Skeletal muscle cell (primary cell): ENCODE measurements at regions not wholly inside any gene's neighbourhood (a gene's known extent, or its start where the extent isn't known, plus 50 kb on each side); places are given as distances from the start of the nearest gene placed in this dataset.

ENCODE experiments used
- DNase-seq: peaks from one replicate; pipeline ENCODE4 v3.0.0-alpha.2; 2010; ENCODE audit warnings: low read depth
- H3K4me3 ChIP-seq: 2 replicates; pipeline ENCODE4 v1.5.1; 2011; ENCODE audit warnings: low read depth, mild to moderate bottlenecking, control low read depth, low read length, moderate library complexity

DNA sequence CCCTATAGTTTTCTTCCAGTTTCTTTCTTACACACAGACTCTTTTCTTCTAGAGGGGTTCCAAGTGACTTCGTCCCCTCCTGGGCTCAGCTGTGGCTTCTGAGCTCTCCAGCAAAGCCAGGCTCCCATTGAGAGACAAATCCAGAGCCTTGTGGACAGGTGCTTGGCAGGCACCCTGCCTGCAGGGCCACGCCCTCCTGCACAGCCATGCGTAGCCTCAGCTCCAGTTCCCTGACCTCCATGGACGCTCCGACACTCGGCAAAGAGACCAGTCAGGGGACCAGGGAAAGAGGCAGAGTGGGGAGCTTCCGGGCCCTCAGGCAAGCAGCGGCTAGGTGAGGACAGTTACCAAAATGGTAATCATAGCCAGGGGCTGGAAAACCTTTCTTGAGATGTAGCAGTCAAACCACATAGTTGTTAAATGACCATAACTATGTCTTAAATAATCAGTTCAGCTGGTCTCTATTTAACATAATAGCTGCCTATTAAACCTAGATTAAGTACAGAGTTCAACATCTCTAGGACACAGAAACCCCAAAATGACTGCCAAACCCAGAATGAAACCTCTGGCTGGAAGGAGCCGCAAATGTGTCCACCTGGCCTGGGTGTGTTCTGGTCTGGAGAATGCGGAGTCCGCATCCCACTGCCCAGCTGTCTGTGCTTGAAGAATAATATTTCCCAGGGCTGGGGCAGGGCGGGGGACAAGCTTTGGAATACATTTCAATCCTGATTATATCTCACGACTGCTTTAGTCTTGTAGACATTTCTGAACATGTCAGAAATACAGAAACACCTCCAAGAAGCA is 69.3 kb upstream of the RGMA start:
- no peak for DNase-seq

DNA sequence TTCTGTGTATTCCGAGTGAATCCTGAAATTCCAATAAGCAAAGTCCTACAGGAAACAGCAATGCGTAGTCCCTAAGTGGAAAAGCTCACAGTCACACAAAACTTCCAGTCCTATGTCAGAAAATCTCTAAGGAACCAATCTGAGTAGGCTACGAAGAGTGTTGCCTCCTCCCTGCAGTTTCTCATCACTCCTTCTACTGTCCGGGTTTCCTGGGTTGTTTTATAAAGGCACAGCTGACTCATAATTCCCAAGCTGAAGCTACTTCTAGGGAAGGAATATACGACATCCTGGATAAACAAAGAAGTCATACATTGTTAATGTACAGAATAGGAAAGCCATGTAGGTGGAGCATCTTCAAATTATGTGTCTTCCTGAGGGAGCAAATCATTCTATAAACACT is 65.7 kb upstream of the RGMA start:
- no peak for DNase-seq
- no peak overlapping the region for H3K4me3 ChIP-seq

More for the DNA sequence above, 69.3 kb upstream of the RGMA start:
- H3K4me3 ChIP-seq = no peak overlapping the region

DNA sequence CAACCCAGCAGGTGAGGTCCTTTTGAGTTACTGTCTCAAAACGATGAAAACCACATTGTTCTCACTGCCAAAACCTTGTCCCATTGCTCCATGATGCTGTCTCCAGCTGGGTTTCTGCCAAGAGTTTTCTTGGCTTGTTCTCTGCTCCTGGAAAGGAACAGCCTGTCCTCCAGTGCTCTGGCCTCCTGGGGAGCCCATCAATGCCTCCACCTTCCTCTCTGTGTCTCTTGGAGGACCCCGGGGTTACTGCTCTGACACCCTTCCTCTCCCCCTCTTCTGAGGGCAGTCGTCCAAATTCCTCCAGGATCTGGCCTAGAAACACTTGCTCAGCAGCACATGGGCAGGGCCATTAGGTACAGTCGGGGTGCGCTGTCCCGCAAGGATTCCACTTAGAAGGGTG is 63.9 kb upstream of the RGMA start:
- no peak overlapping the region for H3K4me3 ChIP-seq
- DNase-seq = no peak

DNA sequence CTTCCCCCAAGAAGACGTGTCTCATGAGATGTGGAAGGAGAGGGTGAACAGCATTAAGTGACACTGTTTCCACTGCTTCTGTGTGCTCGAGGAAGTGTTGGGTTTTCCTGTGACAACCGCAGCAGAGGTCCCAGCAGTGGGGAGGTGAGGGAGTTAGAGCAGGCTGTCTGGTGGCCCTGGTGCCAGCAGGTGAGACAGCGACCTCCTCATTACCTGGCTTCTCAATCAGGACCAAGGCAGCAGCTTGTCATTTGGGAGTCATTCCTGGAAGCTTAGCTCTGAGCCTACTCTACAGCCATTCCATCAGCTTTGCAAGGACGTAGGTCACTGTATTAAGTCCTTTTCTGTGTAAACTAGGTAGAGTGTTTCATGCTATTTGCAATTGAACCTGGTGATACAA is 63.3 kb upstream of the RGMA start:
- no peak for DNase-seq

DNA sequence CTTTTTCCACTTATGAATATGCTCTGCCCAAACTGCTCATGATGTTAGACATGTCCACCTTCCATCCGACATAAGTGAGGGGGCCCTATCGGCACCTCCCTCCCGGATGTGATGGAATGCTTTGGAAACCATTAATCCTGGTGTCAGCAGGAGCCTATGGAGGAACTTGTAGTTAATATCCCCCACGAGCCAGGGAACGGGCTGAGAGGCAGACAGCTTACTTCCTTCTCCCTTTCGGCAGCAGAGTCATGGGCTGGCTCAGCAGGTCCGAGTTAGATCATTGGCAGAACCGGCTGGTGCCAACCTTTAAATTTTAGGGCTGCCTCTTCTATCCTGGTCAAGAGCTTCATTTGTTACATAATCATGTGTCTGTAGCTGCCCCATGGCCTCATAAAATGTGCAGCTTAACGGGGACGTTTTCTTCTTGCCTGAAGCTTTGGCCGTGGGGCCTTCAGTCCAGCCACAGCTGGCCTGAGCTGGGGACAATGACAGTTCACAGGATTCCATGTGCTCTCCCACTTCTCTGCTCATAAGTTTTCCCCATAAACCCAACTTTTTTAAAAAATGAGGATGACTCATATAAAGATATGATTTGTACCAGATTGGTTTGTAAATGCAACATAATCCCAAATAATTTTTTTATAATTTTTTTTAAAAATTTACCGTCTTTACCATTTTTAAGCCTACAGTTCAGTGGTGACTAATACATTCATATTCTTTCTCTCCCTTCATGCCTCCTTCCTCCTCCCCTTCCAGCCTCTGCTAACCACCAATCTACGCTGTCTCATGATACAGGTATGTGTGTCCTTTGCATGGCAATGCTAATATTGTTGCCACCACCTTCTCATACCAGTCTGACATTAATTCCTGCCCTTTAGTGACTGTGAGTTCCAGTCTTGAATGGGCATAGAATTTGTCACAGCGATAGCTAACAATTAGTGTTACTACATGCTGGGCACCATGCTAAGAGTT is 62.2 kb upstream of the RGMA start:
- no peak overlapping the region for H3K4me3 ChIP-seq
- DNase-seq = no peak

More for the DNA sequence above, 63.3 kb upstream of the RGMA start:
- H3K4me3 ChIP-seq = no peak overlapping the region

DNA sequence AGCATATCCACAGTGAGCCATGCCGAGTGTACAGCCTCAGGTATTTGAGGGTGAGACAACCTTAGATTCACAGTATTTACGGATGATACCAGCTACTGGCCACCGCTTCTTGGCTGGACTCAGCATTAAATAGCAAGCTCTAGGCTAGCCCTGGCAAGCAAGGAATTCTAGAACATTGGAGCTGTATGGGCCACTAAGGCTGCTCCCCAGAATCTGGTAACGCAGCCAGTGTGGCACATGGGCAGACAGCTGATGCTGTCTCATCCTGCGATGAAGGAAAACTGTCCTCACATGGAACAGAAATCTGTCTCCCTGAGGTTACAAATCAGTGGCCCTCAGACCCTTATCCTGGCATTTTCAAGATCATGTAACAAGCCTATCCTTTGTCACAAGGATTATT is 57.6 kb upstream of the RGMA start:
- no peak for DNase-seq

DNA sequence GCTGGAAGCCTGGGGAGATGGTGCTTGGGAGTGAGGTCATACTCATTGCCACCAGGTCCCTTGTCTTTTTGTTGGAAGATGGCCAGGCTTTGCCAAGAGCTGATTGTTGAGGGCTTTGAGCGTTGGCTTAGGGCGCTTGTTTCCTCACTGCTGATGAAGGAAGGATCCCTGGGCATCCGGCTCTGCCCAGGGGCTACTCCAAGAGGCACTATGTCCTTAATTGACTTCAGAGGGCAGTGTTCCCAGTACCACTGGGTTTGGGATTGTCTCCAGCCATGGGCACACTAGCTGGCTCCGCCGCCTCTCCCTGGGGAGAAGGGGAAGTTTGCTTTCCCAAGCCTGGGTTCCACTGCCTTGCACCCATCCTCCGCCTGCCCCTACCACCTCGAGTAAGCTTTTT is 57.2 kb upstream of the RGMA start:
- H3K4me3 ChIP-seq = no peak overlapping the region
- no peak for DNase-seq

More for the DNA sequence above, 57.6 kb upstream of the RGMA start:
- H3K4me3 ChIP-seq = no peak overlapping the region

DNA sequence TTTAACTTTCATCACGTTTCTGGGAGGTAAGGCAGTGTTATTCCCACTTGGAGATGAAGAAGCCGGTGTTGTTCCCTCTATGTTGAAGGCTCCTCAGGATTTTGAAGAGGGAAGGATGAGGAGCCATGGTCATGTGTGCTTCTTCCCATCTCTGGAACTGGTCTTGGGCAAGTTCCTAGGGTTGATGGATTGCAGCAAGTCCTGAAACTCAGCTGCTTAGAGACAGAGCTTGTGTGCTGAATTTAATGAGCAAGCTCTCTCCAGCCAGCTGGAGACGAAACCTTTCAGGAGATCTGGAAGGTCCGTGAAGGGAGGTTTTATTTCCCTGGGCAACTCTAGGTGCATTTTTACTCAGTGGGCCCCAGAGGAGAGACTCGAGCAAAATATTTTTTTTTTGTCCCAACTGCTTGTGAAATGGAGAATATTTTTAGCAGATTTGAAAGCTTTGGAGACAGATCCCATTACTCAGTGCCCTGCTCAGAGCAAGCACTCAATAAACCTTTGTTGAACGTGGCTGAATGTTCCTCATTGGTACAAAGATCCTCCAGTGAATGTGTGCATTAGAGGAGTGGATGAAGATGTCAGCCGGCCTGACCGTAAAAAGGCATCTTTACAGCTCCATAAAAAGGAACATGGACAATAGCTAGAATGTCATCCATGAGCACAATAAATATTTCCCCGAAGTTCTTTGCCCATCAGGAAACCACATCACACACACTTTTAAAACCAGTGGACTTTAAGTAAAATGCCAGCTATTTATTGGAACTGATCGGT is 55.6 kb upstream of the RGMA start:
- no peak overlapping the region for H3K4me3 ChIP-seq
- DNase-seq = no peak

DNA sequence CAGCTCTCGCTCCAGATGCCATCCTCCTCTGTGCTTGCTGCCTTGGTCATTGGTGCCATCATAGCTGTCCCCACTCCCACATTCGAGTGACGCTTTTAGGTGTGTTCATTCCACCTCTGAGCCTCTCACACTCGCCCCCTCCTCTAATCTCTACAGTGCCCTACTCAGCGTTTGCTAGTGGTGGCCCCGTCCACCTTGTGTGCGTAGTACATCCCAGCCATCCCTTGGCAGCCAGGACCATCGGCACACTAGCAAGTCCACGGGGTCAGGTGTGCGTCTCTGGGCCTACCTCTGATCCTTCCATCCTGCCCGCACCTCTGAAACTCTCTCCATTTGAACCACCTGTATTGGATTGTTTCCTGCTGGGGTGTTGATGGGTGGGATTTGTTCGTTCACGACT is 54.2 kb upstream of the RGMA start:
- no peak overlapping the region for H3K4me3 ChIP-seq
- DNase-seq = no peak

DNA sequence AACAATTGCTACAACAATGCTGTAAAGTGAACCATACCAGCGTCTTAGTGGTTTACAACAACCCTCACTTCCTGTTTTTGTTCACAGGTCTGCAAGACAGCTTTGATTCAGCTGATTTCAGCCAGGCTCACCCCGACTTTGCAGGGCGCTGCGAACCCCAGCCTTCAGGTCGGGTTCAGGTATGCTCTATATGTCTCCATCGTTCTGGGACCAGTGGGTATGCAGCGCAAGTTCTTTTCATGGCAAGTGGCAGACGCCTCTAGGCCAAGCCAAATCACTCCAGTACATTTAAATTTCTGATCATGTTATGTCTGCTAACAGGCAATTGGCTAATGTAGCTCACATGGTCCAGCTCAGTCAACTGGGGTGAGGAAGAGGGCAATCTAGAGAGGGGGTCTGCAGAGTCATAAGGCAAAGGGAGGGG is 52.4 kb upstream of the RGMA start:
- DNase-seq = no peak
- no peak overlapping the region for H3K4me3 ChIP-seq

DNA sequence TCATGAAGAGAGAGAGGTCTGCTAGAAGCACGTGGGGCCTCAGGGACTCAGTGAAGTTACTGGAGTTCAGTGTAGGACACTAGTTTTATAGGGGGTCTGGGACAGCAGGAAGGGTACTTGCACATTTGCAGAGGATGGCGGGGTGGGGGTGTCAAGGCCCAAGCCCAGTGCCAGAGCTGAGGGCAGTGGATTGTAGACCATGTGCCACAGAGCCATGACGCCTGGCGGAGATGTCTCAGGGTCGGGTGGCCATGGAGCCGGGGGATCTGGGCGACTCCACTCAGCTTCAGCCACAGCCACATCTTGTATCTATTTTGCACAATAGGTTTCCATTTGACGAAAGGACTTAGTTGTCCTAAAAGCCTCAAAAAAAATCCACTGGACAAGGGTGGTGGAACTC is 50.4 kb upstream of the RGMA start:
- DNase-seq = no peak
- no peak overlapping the region for H3K4me3 ChIP-seq

DNA sequence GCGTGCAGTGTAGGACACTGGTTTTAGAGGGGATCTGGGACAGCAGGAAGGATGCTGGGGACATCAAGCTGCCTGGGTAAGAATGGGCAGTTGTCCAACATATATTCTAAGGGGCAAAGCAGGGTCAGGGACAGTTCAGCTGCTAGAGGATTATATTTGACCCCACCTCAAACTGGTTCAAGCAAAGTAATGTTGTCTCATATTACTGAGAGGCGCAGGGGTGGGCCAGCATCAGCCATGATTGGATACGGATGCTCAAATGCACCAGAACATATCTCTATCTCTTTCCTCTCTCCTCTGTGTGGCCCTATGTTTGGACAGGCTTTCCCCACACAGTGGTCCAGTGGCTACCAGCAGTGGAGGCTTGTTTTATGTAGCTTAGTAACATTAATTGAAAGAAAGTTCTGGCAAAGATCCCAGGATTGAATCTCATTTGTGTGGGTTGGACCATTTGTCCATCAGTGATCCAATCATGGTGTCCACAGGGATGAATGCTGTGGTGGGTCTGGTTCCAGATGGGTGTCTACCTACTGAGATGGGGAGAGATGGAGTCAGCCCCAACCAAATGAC is 49.8 kb upstream of the RGMA start:
- no peak for DNase-seq
- H3K4me3 ChIP-seq = no peak overlapping the region
